ENCODE measurements at regions not wholly inside any gene's neighbourhood (a gene's known extent, or its start where the extent isn't known, plus 50 kb on each side); places are given as distances from the start of the nearest gene placed in this dataset.

- TF ChIP-seq PAX5 (IDR thresholded peaks at IDR 0.05; ENCODE audit: insufficient read depth, low read length, severe bottlenecking) = no peak
- no peak for TF ChIP-seq SPI1 (IDR thresholded peaks at IDR 0.05; ENCODE audit: low read depth, low read length)
- no peak for TF ChIP-seq POLR2A (IDR thresholded peaks at IDR 0.05; ENCODE audit: low read depth, low read length)
- TF ChIP-seq POLR2AphosphoS5 (IDR thresholded peaks at IDR 0.05; ENCODE audit: low read depth, low read length) = no peak
- TF ChIP-seq POU2F2 (IDR thresholded peaks at IDR 0.05; ENCODE audit: low read depth, low read length) = no peak
- TF ChIP-seq TAF1 (IDR thresholded peaks at IDR 0.05; ENCODE audit: low read depth, low read length) = no peak
- DNase-seq (ENCODE audit: insufficient read length, low spot score) (no peak), FAIRE-seq (no peak)
Observed at GRCh38 chr10:130843051-130843653, 468.4 kb downstream of the TCERG1L start.

DNA sequence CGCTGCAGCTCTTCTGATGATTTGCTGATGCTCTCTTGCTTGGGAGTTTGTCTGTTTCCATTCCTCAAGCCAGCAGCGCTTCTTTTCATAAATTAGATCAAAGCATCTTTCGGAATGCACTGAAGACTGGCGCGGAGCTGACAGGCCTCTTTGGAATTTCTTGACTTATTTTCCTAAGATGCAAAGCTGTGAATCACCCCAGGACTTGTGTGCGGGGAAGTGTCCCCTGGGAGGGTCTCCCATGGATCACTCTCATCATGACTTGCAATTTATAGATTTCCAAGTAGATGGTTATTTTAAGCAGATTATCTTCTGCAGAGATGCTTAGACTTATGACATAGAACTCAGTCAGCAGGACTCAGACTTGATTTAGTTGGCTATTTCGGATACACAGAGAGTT lies 467.2 kb downstream of the TCERG1L start:
- TF ChIP-seq TAF1 (IDR thresholded peaks at IDR 0.05; ENCODE audit: low read depth, low read length) (no peak), POLR2A (IDR thresholded peaks at IDR 0.05; ENCODE audit: low read depth, low read length) (no peak), SPI1 (IDR thresholded peaks at IDR 0.05; ENCODE audit: low read depth, low read length) (no peak), PAX5 (IDR thresholded peaks at IDR 0.05; ENCODE audit: insufficient read depth, low read length, severe bottlenecking) (no peak)
- no peak for DNase-seq (ENCODE audit: insufficient read length, low spot score)
- no peak for FAIRE-seq

- DNase-seq (ENCODE audit: insufficient read length, low spot score) (no peak), FAIRE-seq (no peak)
- TF ChIP-seq SPI1 (IDR thresholded peaks at IDR 0.05; ENCODE audit: low read depth, low read length) = no peak
- TF ChIP-seq POU2F2 (IDR thresholded peaks at IDR 0.05; ENCODE audit: low read depth, low read length) = no peak
- TF ChIP-seq POLR2A (IDR thresholded peaks at IDR 0.05; ENCODE audit: low read depth, low read length) = no peak
- TF ChIP-seq POLR2AphosphoS5 (IDR thresholded peaks at IDR 0.05; ENCODE audit: low read depth, low read length) = no peak
- TF ChIP-seq TAF1 (IDR thresholded peaks at IDR 0.05; ENCODE audit: low read depth, low read length) = no peak
- no peak for TF ChIP-seq PAX5 (IDR thresholded peaks at IDR 0.05; ENCODE audit: insufficient read depth, low read length, severe bottlenecking)
Observed at GRCh38 chr10:130847170-130847569, 464.4 kb downstream of the TCERG1L start.

GRCh38 chr10:130848855-130849254 lies 462.7 kb downstream of the TCERG1L start:
- DNase-seq (ENCODE audit: insufficient read length, low spot score) (no peak), FAIRE-seq (no peak)
- TF ChIP-seq POLR2A (IDR thresholded peaks at IDR 0.05; ENCODE audit: low read depth, low read length) (no peak), TAF1 (IDR thresholded peaks at IDR 0.05; ENCODE audit: low read depth, low read length) (no peak), PAX5 (IDR thresholded peaks at IDR 0.05; ENCODE audit: insufficient read depth, low read length, severe bottlenecking) (no peak), POLR2AphosphoS5 (IDR thresholded peaks at IDR 0.05; ENCODE audit: low read depth, low read length) (no peak), POU2F2 (IDR thresholded peaks at IDR 0.05; ENCODE audit: low read depth, low read length) (no peak), SPI1 (IDR thresholded peaks at IDR 0.05; ENCODE audit: low read depth, low read length) (no peak)

DNA sequence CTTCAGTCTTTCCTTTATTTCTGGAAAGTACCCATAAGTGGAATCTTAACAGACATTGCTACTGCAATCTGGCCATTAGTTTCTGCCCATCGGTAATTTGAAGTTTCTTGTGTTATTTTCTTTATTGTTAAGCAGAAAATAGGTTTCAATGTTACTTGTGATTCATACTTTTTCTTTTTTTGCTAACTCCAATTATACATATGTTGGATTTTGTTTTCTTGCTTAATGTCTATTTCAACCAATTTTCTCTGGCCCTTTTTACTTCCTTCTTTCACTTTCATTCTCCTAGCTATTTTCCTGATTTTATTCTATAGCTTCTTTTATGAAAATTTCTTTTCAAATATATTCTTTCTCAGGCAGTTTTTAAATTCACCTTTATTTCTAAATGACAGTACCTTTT lies 457.4 kb downstream of the TCERG1L start:
- DNase-seq (ENCODE audit: insufficient read length, low spot score) (no peak), FAIRE-seq (no peak)
- TF ChIP-seq POLR2A (IDR thresholded peaks at IDR 0.05; ENCODE audit: low read depth, low read length) = no peak
- no peak for TF ChIP-seq TAF1 (IDR thresholded peaks at IDR 0.05; ENCODE audit: low read depth, low read length)
- no peak for TF ChIP-seq POLR2AphosphoS5 (IDR thresholded peaks at IDR 0.05; ENCODE audit: low read depth, low read length)

DNA sequence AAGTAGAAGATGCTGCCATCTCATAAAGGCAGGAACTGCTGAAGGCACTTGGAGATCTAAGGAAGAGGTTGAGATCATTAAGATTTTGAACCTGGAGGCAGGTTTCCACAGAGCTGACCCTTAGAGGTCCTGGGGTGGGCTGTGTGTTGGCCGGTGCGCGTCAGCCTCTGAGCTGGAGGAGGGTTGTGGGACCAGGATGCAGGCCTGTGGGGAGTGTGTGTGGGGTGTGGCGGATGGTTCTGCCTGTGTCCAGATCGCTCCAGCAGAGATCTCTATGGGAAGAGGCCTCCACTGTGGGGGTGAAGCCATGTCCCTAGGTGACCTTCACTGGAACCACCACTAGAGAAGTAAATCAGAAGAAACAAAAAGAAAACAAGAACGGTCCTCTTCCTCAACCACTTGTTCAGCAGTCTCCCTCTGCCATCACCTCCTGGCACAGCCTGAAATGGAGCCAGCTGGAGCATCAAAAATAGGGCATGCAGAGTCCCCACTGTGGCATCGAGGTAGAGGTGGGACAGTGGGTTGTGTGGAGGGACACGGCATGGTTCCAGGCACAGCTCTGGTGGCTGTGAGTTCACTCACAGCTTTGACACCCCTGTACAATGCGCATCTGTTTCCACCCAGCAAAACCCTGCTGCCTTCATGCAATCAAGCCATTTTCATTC lies 453.8 kb downstream of the TCERG1L start:
- FAIRE-seq (no peak), DNase-seq (ENCODE audit: insufficient read length, low spot score) (no peak)
- TF ChIP-seq POLR2AphosphoS5 (IDR thresholded peaks at IDR 0.05; ENCODE audit: low read depth, low read length) (no peak), TAF1 (IDR thresholded peaks at IDR 0.05; ENCODE audit: low read depth, low read length) (no peak), SPI1 (IDR thresholded peaks at IDR 0.05; ENCODE audit: low read depth, low read length) (no peak), PAX5 (IDR thresholded peaks at IDR 0.05; ENCODE audit: insufficient read depth, low read length, severe bottlenecking) (no peak), POU2F2 (IDR thresholded peaks at IDR 0.05; ENCODE audit: low read depth, low read length) (no peak), POLR2A (IDR thresholded peaks at IDR 0.05; ENCODE audit: low read depth, low read length) (no peak)

GRCh38 chr10:130858626-130859025 lies 452.9 kb downstream of the TCERG1L start:
- DNase-seq (ENCODE audit: insufficient read length, low spot score) (no peak), FAIRE-seq (no peak)
- no peak for TF ChIP-seq POU2F2 (IDR thresholded peaks at IDR 0.05; ENCODE audit: low read depth, low read length)
- TF ChIP-seq POLR2AphosphoS5 (IDR thresholded peaks at IDR 0.05; ENCODE audit: low read depth, low read length) = no peak

- no peak for TF ChIP-seq POU2F2 (IDR thresholded peaks at IDR 0.05; ENCODE audit: low read depth, low read length)
- TF ChIP-seq SPI1 (IDR thresholded peaks at IDR 0.05; ENCODE audit: low read depth, low read length) = no peak
- no peak for TF ChIP-seq POLR2AphosphoS5 (IDR thresholded peaks at IDR 0.05; ENCODE audit: low read depth, low read length)
- TF ChIP-seq TAF1 (IDR thresholded peaks at IDR 0.05; ENCODE audit: low read depth, low read length) = no peak
- TF ChIP-seq POLR2A (IDR thresholded peaks at IDR 0.05; ENCODE audit: low read depth, low read length) = no peak
- no peak for TF ChIP-seq PAX5 (IDR thresholded peaks at IDR 0.05; ENCODE audit: insufficient read depth, low read length, severe bottlenecking)
- DNase-seq (ENCODE audit: insufficient read length, low spot score) = no peak
- no peak for FAIRE-seq
Observed at GRCh38 chr10:130859427-130859826, 452.1 kb downstream of the TCERG1L start.

DNA sequence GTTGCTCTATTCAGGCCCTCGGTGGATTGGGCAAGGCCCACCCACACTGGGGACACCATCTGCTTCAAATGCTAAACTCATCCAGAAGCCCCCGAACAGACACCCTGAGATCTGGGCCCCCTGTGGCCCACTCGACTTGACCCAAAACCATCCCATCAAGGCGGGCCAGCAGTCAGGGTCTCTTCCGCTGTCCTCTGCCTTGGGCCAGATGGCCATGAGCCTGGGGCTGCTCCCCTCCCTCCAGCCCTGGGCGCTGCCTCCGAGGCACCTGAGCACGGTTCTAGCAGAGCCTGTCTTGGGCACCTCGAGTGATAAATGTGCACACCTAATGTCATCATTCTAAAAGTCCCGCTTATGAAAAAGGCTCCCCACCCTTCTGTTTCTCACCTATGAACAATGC lies 449.4 kb downstream of the TCERG1L start:
- FAIRE-seq = no peak
- no peak for TF ChIP-seq POLR2AphosphoS5 (IDR thresholded peaks at IDR 0.05; ENCODE audit: low read depth, low read length)
- no peak for TF ChIP-seq PAX5 (IDR thresholded peaks at IDR 0.05; ENCODE audit: insufficient read depth, low read length, severe bottlenecking)
- TF ChIP-seq POU2F2 (IDR thresholded peaks at IDR 0.05; ENCODE audit: low read depth, low read length) = no peak
- TF ChIP-seq SPI1 (IDR thresholded peaks at IDR 0.05; ENCODE audit: low read depth, low read length) = no peak
- TF ChIP-seq POLR2A (IDR thresholded peaks at IDR 0.05; ENCODE audit: low read depth, low read length) = no peak
- no peak for TF ChIP-seq TAF1 (IDR thresholded peaks at IDR 0.05; ENCODE audit: low read depth, low read length)
- no peak for DNase-seq (ENCODE audit: insufficient read length, low spot score)

DNA sequence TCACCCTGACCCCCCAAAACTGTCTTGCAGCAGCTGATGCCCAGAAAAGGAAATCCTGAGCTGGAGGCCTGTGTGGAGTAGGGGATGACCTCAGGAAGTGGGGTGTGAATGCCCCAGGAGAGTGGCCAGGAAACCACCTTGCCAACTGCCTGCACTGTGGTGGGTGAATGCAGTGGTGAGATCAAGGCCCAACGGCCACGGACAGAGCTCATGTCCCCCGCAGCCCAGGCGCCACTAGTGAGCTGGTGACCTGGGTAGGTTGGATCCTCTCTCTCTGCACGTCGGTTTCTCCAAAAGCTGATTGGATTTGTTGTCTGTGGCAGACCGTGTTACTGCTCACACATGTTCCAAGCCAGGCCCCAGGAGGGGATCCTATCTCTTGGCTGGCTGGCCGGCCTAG lies 448.9 kb downstream of the TCERG1L start:
- FAIRE-seq (no peak), DNase-seq (ENCODE audit: insufficient read length, low spot score) (no peak)
- TF ChIP-seq POLR2AphosphoS5 (IDR thresholded peaks at IDR 0.05; ENCODE audit: low read depth, low read length) (no peak), POLR2A (IDR thresholded peaks at IDR 0.05; ENCODE audit: low read depth, low read length) (no peak), TAF1 (IDR thresholded peaks at IDR 0.05; ENCODE audit: low read depth, low read length) (no peak), POU2F2 (IDR thresholded peaks at IDR 0.05; ENCODE audit: low read depth, low read length) (no peak), SPI1 (IDR thresholded peaks at IDR 0.05; ENCODE audit: low read depth, low read length) (no peak), PAX5 (IDR thresholded peaks at IDR 0.05; ENCODE audit: insufficient read depth, low read length, severe bottlenecking) (no peak)
